ENCODE measurements at regions not wholly inside any gene's neighbourhood (a gene's known extent, or its start where the extent isn't known, plus 50 kb on each side); places are given as distances from the start of the nearest gene placed in this dataset.
A peak's percentile ranks its signal among the peaks of the same experiment; 100 is the strongest.

- TF ChIP-seq CTCF (IDR thresholded peaks at IDR 0.05; ENCODE audit: partially characterized antibody, unreplicated experiment), result no peak
- no peak overlapping the region for H3K4me3 Mint-ChIP-seq (ENCODE audit: unreplicated experiment)
- H3K27ac Mint-ChIP-seq (ENCODE audit: unreplicated experiment), result no peak overlapping the region
- no peaks in the 10 kb centered on the region for H3K9me3 Mint-ChIP-seq (ENCODE audit: unreplicated experiment)
- peaks cover 1% of the 10 kb centered on the region for H3K27me3 Mint-ChIP-seq (ENCODE audit: unreplicated experiment)
- H3K4me1 Mint-ChIP-seq (ENCODE audit: low read depth, unreplicated experiment), result no peaks in the 10 kb centered on the region
- H3K36me3 Mint-ChIP-seq (ENCODE audit: unreplicated experiment), result peaks cover 3% of the 10 kb centered on the region
- no peak for DNase-seq
Measured at GRCh38 chr2:76044701-76045100, 334.0 kb upstream of the GCFC2 start.

DNA sequence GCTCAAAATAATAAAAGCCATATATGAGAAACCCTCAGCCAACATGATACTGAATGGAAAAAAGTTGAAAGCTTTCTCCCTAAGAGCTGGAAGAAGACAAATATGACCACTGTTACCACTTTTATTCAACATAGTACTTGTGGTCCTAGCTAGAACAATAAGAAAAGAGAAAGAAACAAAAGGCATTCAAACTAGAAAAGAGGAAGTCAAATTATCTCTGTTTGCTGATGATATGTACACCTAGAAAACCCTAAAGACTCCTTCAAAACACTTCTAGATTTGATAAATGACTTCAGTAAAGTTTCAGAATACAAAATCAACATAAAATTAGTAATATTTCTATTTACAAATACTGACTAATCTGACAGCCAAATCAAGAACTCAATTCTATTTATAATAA, 328.8 kb upstream of the GCFC2 start:
- H3K27ac Mint-ChIP-seq (ENCODE audit: unreplicated experiment), result no peak overlapping the region
- TF ChIP-seq CTCF (IDR thresholded peaks at IDR 0.05; ENCODE audit: partially characterized antibody, unreplicated experiment), result no peak
- H3K36me3 Mint-ChIP-seq (ENCODE audit: unreplicated experiment), result no peaks in the 10 kb centered on the region
- peaks cover 3% of the 10 kb centered on the region for H3K27me3 Mint-ChIP-seq (ENCODE audit: unreplicated experiment)
- DNase-seq, result no peak
- H3K4me1 Mint-ChIP-seq (ENCODE audit: low read depth, unreplicated experiment), result no peaks in the 10 kb centered on the region
- H3K9me3 Mint-ChIP-seq (ENCODE audit: unreplicated experiment), result no peaks in the 10 kb centered on the region
- no peak overlapping the region for H3K4me3 Mint-ChIP-seq (ENCODE audit: unreplicated experiment)

DNA sequence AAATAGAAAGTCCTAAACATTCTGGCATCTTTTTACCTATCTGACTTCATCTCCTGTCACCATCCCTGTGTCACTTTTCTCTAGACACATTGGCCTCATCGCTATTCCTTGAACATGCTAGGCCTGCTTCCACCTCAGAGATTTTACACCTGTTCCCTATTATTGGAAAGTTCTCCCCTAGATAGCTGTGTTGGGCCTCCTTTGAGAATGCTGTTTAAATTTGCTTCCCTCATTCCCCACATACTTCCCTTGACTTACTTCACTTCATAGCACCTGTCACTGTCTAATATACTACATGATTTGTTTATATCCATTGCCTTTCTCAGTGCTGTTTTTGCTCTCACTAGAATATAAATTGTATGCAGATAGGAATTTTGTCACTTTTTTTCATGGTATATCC, 317.0 kb upstream of the GCFC2 start:
- no peaks in the 10 kb centered on the region for H3K9me3 Mint-ChIP-seq (ENCODE audit: unreplicated experiment)
- H3K27ac Mint-ChIP-seq (ENCODE audit: unreplicated experiment), result no peak overlapping the region
- no peaks in the 10 kb centered on the region for H3K4me1 Mint-ChIP-seq (ENCODE audit: low read depth, unreplicated experiment)
- no peak for DNase-seq
- no peak overlapping the region for H3K4me3 Mint-ChIP-seq (ENCODE audit: unreplicated experiment)
- no peaks in the 10 kb centered on the region for H3K36me3 Mint-ChIP-seq (ENCODE audit: unreplicated experiment)
- no peak for TF ChIP-seq CTCF (IDR thresholded peaks at IDR 0.05; ENCODE audit: partially characterized antibody, unreplicated experiment)
- H3K27me3 Mint-ChIP-seq (ENCODE audit: unreplicated experiment), result no peaks in the 10 kb centered on the region

DNA sequence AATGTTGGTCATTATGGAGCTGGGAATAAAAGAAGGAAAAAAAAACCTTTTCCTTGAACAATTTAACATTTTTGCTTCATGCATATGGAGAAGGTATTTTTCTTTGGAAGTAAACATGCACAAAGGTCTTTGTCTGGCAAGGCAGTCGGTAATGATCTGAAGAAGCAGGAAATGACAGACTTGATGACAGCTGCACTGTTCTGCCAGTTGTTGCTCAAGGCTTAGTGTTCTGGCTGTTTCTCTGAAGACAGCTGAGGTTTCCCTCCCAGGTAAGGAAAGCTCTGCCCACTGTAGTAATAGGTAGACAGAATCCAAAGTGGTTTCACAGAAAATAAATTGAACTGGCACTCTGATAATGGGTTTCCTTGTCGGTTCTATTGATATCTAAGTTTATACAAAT, 308.4 kb upstream of the GCFC2 start:
- Mint-ChIP-seq H3K27me3 (ENCODE audit: unreplicated experiment) (no peaks in the 10 kb centered on the region), H3K4me1 (ENCODE audit: low read depth, unreplicated experiment) (peaks cover 17% of the 10 kb centered on the region), H3K27ac (ENCODE audit: unreplicated experiment) (peak overlapping the region; percentile 75), H3K36me3 (ENCODE audit: unreplicated experiment) (no peaks in the 10 kb centered on the region), H3K4me3 (ENCODE audit: unreplicated experiment) (no peak overlapping the region), H3K9me3 (ENCODE audit: unreplicated experiment) (peaks cover 4% of the 10 kb centered on the region)
- peak; percentile 28 for DNase-seq
- TF ChIP-seq CTCF (IDR thresholded peaks at IDR 0.05; ENCODE audit: partially characterized antibody, unreplicated experiment), result no peak

DNA sequence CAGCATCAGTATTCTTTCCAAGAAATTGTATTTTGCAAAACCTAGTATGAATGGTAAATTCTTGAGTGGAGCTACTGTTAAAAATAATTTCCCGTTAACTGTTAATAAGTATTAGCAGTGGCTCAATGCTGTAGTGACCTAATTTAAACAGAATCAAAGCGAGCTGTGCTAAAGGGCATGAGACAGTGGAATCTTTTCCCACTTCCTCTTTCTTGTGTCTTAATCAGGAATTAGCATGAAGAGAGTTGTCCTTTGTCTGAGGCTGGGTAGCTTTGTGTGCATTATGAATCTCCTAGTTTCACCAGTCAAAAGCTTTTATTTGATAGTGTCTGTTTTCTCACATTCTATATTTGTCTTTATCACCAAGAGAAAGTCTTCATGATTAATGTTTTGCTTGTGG, 298.8 kb upstream of the GCFC2 start:
- Mint-ChIP-seq H3K36me3 (ENCODE audit: unreplicated experiment) (no peaks in the 10 kb centered on the region), H3K4me1 (ENCODE audit: low read depth, unreplicated experiment) (peaks cover 6% of the 10 kb centered on the region), H3K27ac (ENCODE audit: unreplicated experiment) (no peak overlapping the region), H3K4me3 (ENCODE audit: unreplicated experiment) (no peak overlapping the region), H3K9me3 (ENCODE audit: unreplicated experiment) (no peaks in the 10 kb centered on the region), H3K27me3 (ENCODE audit: unreplicated experiment) (no peaks in the 10 kb centered on the region)
- TF ChIP-seq CTCF (IDR thresholded peaks at IDR 0.05; ENCODE audit: partially characterized antibody, unreplicated experiment), result no peak
- no peak for DNase-seq
